Stomach (tissue), 4 donors: ENCODE measurements at regions not wholly inside any gene's neighbourhood (a gene's known extent, or its start where the extent isn't known, plus 50 kb on each side); places are given as distances from the start of the nearest gene placed in this dataset.

ENCODE experiments used
- POLR2A ChIP-seq, 4 donors: fragments of 450-650 bp; IDR thresholded peaks; one replicate each; pipeline ENCODE4 v1.6.1; 2016; ENCODE audit warnings: antibody characterized with exemption in 4 of 4, control low read depth in 2 of 4, mild to moderate bottlenecking in 1 of 4, moderate library complexity in 1 of 4
- TF ChIP-seq, protein P1 (sequence below), 7 experiments: fragments of 450-650 bp in 4 of 7; fragments of 200-600 bp in 3 of 7; sonication (generic) in 3 of 7; IDR thresholded peaks; one replicate each; pipeline ENCODE4 v1.5.1; 2016 to 2019; ENCODE audit warnings: antibody characterized with exemption in 7 of 7, control low read depth in 2 of 7, mild to moderate bottlenecking in 1 of 7

DNA sequence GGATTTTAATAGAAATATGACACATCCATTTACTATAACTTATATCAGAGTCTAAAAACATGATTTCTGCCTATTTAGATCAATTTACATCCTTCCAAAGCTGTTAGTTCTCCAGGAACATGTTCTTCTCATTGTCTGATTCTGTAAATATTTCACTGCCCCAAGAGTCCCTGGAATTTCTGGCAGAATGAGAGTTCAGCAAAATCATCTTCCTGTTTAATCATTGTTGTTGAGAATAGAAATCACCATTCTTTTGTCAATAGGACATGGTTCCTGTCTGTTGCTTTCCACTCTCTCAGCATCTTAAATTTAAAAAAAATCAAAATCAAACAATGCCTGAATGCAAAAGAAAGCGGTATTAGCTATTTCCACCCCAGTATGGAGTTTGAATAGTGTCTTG is 172.8 kb upstream of the FRMPD4 start:
- TF ChIP-seq, protein P1, sequence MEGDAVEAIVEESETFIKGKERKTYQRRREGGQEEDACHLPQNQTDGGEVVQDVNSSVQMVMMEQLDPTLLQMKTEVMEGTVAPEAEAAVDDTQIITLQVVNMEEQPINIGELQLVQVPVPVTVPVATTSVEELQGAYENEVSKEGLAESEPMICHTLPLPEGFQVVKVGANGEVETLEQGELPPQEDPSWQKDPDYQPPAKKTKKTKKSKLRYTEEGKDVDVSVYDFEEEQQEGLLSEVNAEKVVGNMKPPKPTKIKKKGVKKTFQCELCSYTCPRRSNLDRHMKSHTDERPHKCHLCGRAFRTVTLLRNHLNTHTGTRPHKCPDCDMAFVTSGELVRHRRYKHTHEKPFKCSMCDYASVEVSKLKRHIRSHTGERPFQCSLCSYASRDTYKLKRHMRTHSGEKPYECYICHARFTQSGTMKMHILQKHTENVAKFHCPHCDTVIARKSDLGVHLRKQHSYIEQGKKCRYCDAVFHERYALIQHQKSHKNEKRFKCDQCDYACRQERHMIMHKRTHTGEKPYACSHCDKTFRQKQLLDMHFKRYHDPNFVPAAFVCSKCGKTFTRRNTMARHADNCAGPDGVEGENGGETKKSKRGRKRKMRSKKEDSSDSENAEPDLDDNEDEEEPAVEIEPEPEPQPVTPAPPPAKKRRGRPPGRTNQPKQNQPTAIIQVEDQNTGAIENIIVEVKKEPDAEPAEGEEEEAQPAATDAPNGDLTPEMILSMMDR (IDR thresholded peaks at IDR 0.05) = no peak
- no peak for TF ChIP-seq POLR2A (IDR thresholded peaks at IDR 0.05)
